GM23338 (cell line): ENCODE measurements at regions not wholly inside any gene's neighbourhood (a gene's known extent, or its start where the extent isn't known, plus 50 kb on each side); places are given as distances from the start of the nearest gene placed in this dataset.

Experiments
- ATAC-seq: fragments of 200-7000 bp; cut with Tn5 transposase; 3 replicates; pipeline ENCODE4 v1.9.1; 2020
- DNase-seq: peaks from one replicate; pipeline ENCODE4 v3.0.0-alpha.2; 2015; ENCODE audit warnings: low spot score
- H2AFZ ChIP-seq: fragments of 200-600 bp; sonication (generic); 2 replicates; pipeline ENCODE4 v1.8.0; 2016; ENCODE audit warnings: antibody characterized with exemption, mild to moderate bottlenecking, moderate library complexity
- H3F3A ChIP-seq: fragments of 200-600 bp; sonication (generic); replicated peaks from 2 replicates; pipeline ENCODE4 v1.8.0; 2017; ENCODE audit warnings: antibody characterized with exemption, mixed run types, low read depth
- H3K27ac ChIP-seq: fragments of 200-600 bp; sonication (generic); 2 replicates; pipeline ENCODE4 v1.6.1; 2016; ENCODE audit warnings: low read depth
- H3K27me3 ChIP-seq: fragments of 200-600 bp; sonication (generic); 2 replicates; pipeline ENCODE4 v1.8.0; 2016; ENCODE audit warnings: mild to moderate bottlenecking, mixed run types, moderate library complexity; ENCODE audit not compliant: insufficient read depth
- H3K36me3 ChIP-seq: fragments of 200-600 bp; sonication (generic); 2 replicates; pipeline ENCODE4 v1.8.0; 2016; ENCODE audit warnings: mild to moderate bottlenecking; ENCODE audit not compliant: insufficient read depth
- H3K4me1 ChIP-seq: fragments of 200-600 bp; sonication (generic); 2 replicates; pipeline ENCODE4 v1.8.0; 2016; ENCODE audit warnings: mild to moderate bottlenecking, moderate library complexity; ENCODE audit not compliant: insufficient read depth
- H3K4me2 ChIP-seq: fragments of 200-600 bp; sonication (generic); 2 replicates; pipeline ENCODE4 v1.7.1; 2017; ENCODE audit warnings: mixed run types
- H3K4me3 ChIP-seq: fragments of 200-600 bp; sonication (generic); 2 replicates; pipeline ENCODE4 v1.6.1; 2016; ENCODE audit warnings: mixed run types
- H3K79me2 ChIP-seq: fragments of 200-600 bp; sonication (generic); replicated peaks from 2 replicates; pipeline ENCODE4 v1.8.0; 2017; ENCODE audit warnings: mild to moderate bottlenecking; ENCODE audit not compliant: insufficient read depth
- H3K9me2 ChIP-seq: fragments of 200-600 bp; sonication (generic); 2 replicates; pipeline ENCODE4 v1.8.0; 2017; ENCODE audit not compliant: insufficient read depth
- H4K20me1 ChIP-seq: fragments of 200-600 bp; sonication (generic); replicated peaks from 2 replicates; pipeline ENCODE4 v1.8.0; 2017; ENCODE audit warnings: mild to moderate bottlenecking; ENCODE audit not compliant: insufficient read depth
- H3K27ac Mint-ChIP-seq: 2 replicates; pipeline ENCODE4 v1.8.0; 2020; ENCODE audit warnings: inconsistent platforms, mild to moderate bottlenecking, moderate library complexity, mixed read lengths
- H3K27me3 Mint-ChIP-seq: 3 replicates; pipeline ENCODE4 v1.8.0; 2022; ENCODE audit warnings: low read depth, mild to moderate bottlenecking, moderate library complexity, mixed read lengths, inconsistent platforms; ENCODE audit not compliant: insufficient read depth, poor library complexity
- H3K36me3 Mint-ChIP-seq: 3 replicates; pipeline ENCODE4 v1.8.0; 2021; ENCODE audit warnings: low read depth, mild to moderate bottlenecking, inconsistent platforms, moderate library complexity, mixed read lengths
- H3K4me1 Mint-ChIP-seq: 3 replicates; pipeline ENCODE4 v1.8.0; 2020; ENCODE audit warnings: mild to moderate bottlenecking, inconsistent platforms, mixed read lengths
- H3K4me3 Mint-ChIP-seq: 3 replicates; pipeline ENCODE4 v1.8.0; 2021; ENCODE audit warnings: moderate library complexity, mild to moderate bottlenecking, inconsistent platforms, mixed read lengths
- H3K9me3 Mint-ChIP-seq: 3 replicates; pipeline ENCODE4 v1.8.0; 2020; ENCODE audit warnings: moderate library complexity, mild to moderate bottlenecking, inconsistent platforms, mixed read lengths
- CREB1 ChIP-seq: fragments of 250-450 bp; sonication (Bioruptor Pico); IDR thresholded peaks from 2 replicates; pipeline ENCODE4 v1.5.0; 2020; ENCODE audit warnings: low read depth, mild to moderate bottlenecking, moderate library complexity
- EZH2 ChIP-seq: fragments of 200-600 bp; sonication (generic); IDR thresholded peaks from one replicate; pipeline ENCODE4 v1.8.0; 2017; ENCODE audit warnings: antibody characterized with exemption, mild to moderate bottlenecking, low read depth; ENCODE audit not compliant: unreplicated experiment
- EZH2phosphoT487 ChIP-seq: fragments of 200-600 bp; sonication (generic); IDR thresholded peaks from one replicate; pipeline ENCODE4 v1.8.1; 2018; ENCODE audit warnings: antibody characterized with exemption; ENCODE audit not compliant: unreplicated experiment
- NANOG ChIP-seq: IDR thresholded peaks from 2 replicates; pipeline ENCODE4 v1.6.1; 2016; ENCODE audit warnings: antibody characterized with exemption, borderline replicate concordance
- POLR2AphosphoS5 ChIP-seq: IDR thresholded peaks from 2 replicates; pipeline ENCODE4 v1.6.1; 2016; ENCODE audit warnings: antibody characterized with exemption, low read depth
- STAT1 ChIP-seq: IDR thresholded peaks from one replicate; pipeline ENCODE4 v1.6.1; 2016; ENCODE audit warnings: antibody characterized with exemption; ENCODE audit not compliant: unreplicated experiment
- ZNF114 ChIP-seq: fragments of 250-450 bp; sonication (Bioruptor Pico); IDR thresholded peaks from 2 replicates; pipeline ENCODE4 v1.5.0; 2020; ENCODE audit warnings: mild to moderate bottlenecking, moderate library complexity
- ZNF331 ChIP-seq: fragments of 250-450 bp; sonication (Bioruptor Pico); IDR thresholded peaks from 2 replicates; pipeline ENCODE4 v1.5.0; 2020; ENCODE audit warnings: low read depth, mild to moderate bottlenecking, moderate library complexity
- ZNF462 ChIP-seq: fragments of 250-450 bp; sonication (Bioruptor Pico); IDR thresholded peaks from 2 replicates; pipeline ENCODE4 v1.5.0; 2020; ENCODE audit warnings: mild to moderate bottlenecking, moderate library complexity
- TF ChIP-seq, protein P1 (sequence below), 2 experiments: fragments of 200-600 bp in 1 of 2; sonication (generic) in 1 of 2; conservative IDR thresholded peaks; 2 replicates each; pipeline versions ENCODE4 v1.5.1 to v1.6.1; 2016 to 2017; ENCODE audit warnings: antibody characterized with exemption in 2 of 2, low read depth in 2 of 2, mild to moderate bottlenecking in 2 of 2, moderate library complexity in 1 of 2
- TF ChIP-seq, protein P2 (sequence below): IDR thresholded peaks from one replicate; pipeline ENCODE4 v1.6.1; 2018; ENCODE audit warnings: antibody characterized with exemption; ENCODE audit not compliant: unreplicated experiment
- TF ChIP-seq, protein P3 (sequence below): IDR thresholded peaks from 2 replicates; pipeline ENCODE4 v1.6.1; 2016; ENCODE audit warnings: antibody characterized with exemption

DNA sequence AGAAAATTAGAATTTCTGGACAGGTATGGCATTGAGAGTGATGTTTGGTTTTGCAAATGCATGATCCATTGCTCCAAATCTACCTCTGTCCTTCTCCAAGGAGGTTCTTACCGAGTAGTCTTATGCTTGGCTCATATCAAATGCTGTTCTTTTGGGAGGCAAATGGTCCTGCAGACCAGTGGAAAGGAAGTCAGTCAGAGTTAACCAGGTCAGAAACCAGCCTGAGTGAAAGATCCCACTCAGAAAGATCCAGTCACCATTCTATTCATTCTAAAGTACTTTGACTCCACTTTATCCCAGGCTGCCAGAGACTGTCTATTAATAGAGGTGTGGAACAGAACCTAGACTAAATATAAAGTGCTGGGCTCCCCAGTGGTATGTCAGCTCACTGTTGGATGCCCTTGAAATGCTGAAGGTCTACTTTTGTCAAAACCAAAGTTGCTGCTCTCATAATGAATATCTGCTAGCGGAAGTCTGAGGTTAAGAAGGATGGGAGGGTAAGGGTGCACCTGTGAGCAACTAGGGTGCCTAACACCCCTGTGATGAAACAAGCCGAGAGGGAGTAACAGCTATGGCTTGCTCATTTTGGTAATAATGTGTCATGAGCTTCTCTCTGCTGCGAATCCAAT lies 302.2 kb downstream of the ZNF608 start:
- Histone ChIP-seq H4K20me1 (no peaks in the 10 kb centered on the region), H3K4me2 (no peak overlapping the region), H2AFZ (no peak overlapping the region), H3K4me1 (peaks cover 23% of the 10 kb centered on the region), H3K27ac (no peak overlapping the region), H3K4me3 (no peak overlapping the region), H3F3A (no peaks in the 10 kb centered on the region), H3K27me3 (no peaks in the 10 kb centered on the region), H3K36me3 (no peaks in the 10 kb centered on the region), H3K9me2 (peaks cover 27% of the 10 kb centered on the region), H3K79me2 (no peaks in the 10 kb centered on the region)
- Mint-ChIP-seq H3K4me3 (no peak overlapping the region), H3K27ac (no peak overlapping the region), H3K27me3 (peaks cover 5% of the 10 kb centered on the region), H3K9me3 (no peaks in the 10 kb centered on the region), H3K36me3 (peaks cover 8% of the 10 kb centered on the region), H3K4me1 (peaks cover 26% of the 10 kb centered on the region)
- ATAC-seq (no peak), DNase-seq (no peak)
- no peak for TF ChIP-seq STAT1
- no peak for TF ChIP-seq ZNF114
- no peak for TF ChIP-seq EZH2
- TF ChIP-seq, protein P1, sequence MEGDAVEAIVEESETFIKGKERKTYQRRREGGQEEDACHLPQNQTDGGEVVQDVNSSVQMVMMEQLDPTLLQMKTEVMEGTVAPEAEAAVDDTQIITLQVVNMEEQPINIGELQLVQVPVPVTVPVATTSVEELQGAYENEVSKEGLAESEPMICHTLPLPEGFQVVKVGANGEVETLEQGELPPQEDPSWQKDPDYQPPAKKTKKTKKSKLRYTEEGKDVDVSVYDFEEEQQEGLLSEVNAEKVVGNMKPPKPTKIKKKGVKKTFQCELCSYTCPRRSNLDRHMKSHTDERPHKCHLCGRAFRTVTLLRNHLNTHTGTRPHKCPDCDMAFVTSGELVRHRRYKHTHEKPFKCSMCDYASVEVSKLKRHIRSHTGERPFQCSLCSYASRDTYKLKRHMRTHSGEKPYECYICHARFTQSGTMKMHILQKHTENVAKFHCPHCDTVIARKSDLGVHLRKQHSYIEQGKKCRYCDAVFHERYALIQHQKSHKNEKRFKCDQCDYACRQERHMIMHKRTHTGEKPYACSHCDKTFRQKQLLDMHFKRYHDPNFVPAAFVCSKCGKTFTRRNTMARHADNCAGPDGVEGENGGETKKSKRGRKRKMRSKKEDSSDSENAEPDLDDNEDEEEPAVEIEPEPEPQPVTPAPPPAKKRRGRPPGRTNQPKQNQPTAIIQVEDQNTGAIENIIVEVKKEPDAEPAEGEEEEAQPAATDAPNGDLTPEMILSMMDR (conservative IDR thresholded peaks at IDR 0.05; ENCODE audit: low read depth in 2 of 2) = no peak
- no peak for TF ChIP-seq POLR2AphosphoS5
- TF ChIP-seq ZNF462 = no peak
- TF ChIP-seq EZH2phosphoT487 = no peak
- TF ChIP-seq, protein P2, sequence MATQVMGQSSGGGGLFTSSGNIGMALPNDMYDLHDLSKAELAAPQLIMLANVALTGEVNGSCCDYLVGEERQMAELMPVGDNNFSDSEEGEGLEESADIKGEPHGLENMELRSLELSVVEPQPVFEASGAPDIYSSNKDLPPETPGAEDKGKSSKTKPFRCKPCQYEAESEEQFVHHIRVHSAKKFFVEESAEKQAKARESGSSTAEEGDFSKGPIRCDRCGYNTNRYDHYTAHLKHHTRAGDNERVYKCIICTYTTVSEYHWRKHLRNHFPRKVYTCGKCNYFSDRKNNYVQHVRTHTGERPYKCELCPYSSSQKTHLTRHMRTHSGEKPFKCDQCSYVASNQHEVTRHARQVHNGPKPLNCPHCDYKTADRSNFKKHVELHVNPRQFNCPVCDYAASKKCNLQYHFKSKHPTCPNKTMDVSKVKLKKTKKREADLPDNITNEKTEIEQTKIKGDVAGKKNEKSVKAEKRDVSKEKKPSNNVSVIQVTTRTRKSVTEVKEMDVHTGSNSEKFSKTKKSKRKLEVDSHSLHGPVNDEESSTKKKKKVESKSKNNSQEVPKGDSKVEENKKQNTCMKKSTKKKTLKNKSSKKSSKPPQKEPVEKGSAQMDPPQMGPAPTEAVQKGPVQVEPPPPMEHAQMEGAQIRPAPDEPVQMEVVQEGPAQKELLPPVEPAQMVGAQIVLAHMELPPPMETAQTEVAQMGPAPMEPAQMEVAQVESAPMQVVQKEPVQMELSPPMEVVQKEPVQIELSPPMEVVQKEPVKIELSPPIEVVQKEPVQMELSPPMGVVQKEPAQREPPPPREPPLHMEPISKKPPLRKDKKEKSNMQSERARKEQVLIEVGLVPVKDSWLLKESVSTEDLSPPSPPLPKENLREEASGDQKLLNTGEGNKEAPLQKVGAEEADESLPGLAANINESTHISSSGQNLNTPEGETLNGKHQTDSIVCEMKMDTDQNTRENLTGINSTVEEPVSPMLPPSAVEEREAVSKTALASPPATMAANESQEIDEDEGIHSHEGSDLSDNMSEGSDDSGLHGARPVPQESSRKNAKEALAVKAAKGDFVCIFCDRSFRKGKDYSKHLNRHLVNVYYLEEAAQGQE = no peak
- no peak for TF ChIP-seq CREB1
- TF ChIP-seq NANOG = no peak
- TF ChIP-seq, protein P3, sequence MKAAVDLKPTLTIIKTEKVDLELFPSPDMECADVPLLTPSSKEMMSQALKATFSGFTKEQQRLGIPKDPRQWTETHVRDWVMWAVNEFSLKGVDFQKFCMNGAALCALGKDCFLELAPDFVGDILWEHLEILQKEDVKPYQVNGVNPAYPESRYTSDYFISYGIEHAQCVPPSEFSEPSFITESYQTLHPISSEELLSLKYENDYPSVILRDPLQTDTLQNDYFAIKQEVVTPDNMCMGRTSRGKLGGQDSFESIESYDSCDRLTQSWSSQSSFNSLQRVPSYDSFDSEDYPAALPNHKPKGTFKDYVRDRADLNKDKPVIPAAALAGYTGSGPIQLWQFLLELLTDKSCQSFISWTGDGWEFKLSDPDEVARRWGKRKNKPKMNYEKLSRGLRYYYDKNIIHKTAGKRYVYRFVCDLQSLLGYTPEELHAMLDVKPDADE = no peak
- no peak for TF ChIP-seq ZNF331 (CRISPR knock-in tag)
